Panc1 (cell line): ENCODE measurements at regions not wholly inside any gene's neighbourhood (a gene's known extent, or its start where the extent isn't known, plus 50 kb on each side); places are given as distances from the start of the nearest gene placed in this dataset.

Experiments used
- ATAC-seq: fragments of 200-7000 bp; cut with Tn5 transposase; 2 replicates; pipeline ENCODE4 v1.9.1; 2020; ENCODE audit warnings: mild to moderate bottlenecking, moderate library complexity
- BruUV-seq: library from RNA; stranded (reverse); fragments of 400-500 nt; replicated peaks from 2 replicates; lab custom pipeline; 2021; lab: Mats Ljungman, UMichigan
- CTCF ChIA-PET: fragments of 300-600 bp; sonication (Branson Sonifier 250); formaldehyde crosslinking; loops from one replicate; lab custom pipeline; 2022; ENCODE audit warnings: antibody characterized with exemption; lab: Charles Lee
- POLR2A ChIA-PET: fragments of 300-600 bp; sonication (Branson Sonifier 250); formaldehyde crosslinking; loops from one replicate; lab custom pipeline; 2022; ENCODE audit warnings: antibody characterized with exemption; lab: Charles Lee
- DNase-seq: peaks from one replicate; pipeline ENCODE4 v3.0.0-alpha.2; 2010; ENCODE audit warnings: low read depth, low spot score
- H3K27ac ChIP-seq: 2 replicates; pipeline ENCODE4 v1.5.1; 2011; ENCODE audit warnings: mild to moderate bottlenecking, low read length, inconsistent platforms
- H3K27me3 ChIP-seq: fragments of 200-500 bp; sonication (Bioruptor generic); 2 replicates; pipeline ENCODE4 v1.6.0; 2014; ENCODE audit warnings: low read length, inconsistent platforms; ENCODE audit not compliant: control insufficient read depth, insufficient read depth
- H3K36me3 ChIP-seq: fragments of 200-500 bp; sonication (Bioruptor generic); 2 replicates; pipeline ENCODE4 v1.5.1; 2014; ENCODE audit warnings: inconsistent platforms, mild to moderate bottlenecking, low read length, moderate library complexity; ENCODE audit not compliant: control insufficient read depth, insufficient read depth
- H3K4me1 ChIP-seq: 2 replicates; pipeline ENCODE4 v1.5.1; 2011; ENCODE audit warnings: inconsistent platforms, mild to moderate bottlenecking, low read length, moderate library complexity; ENCODE audit not compliant: control insufficient read depth, insufficient read depth
- H3K4me3 ChIP-seq, 2 experiments: 2 replicates each; pipeline ENCODE4 v1.5.1; 2011 to 2012; ENCODE audit warnings: low read depth in 2 of 2, low read length in 2 of 2, mild to moderate bottlenecking in 2 of 2, inconsistent platforms in 1 of 2, moderate library complexity in 1 of 2
- H3K9me3 ChIP-seq: fragments of 200-500 bp; sonication (Bioruptor generic); 2 replicates; pipeline ENCODE4 v1.5.1; 2014; ENCODE audit warnings: low read depth, mild to moderate bottlenecking, inconsistent platforms, low read length, moderate library complexity; ENCODE audit not compliant: control insufficient read depth, insufficient read depth
- CTCF ChIP-seq: fragments of 450-650 bp; IDR thresholded peaks from 2 replicates; pipeline ENCODE4 v1.5.1; 2017; ENCODE audit warnings: mild to moderate bottlenecking
- POLR2AphosphoS5 ChIP-seq: IDR thresholded peaks from 2 replicates; pipeline ENCODE4 v1.6.1; 2012; ENCODE audit warnings: mild to moderate bottlenecking, low read depth, low read length, moderate library complexity
- REST ChIP-seq, 2 experiments: IDR thresholded peaks; 2 replicates each; pipeline ENCODE4 v1.6.1; 2011 to 2012; ENCODE audit warnings: low read depth in 2 of 2, control low read depth in 1 of 2, low read length in 1 of 2, mild to moderate bottlenecking in 1 of 2, moderate library complexity in 1 of 2; ENCODE audit not compliant: insufficient read depth in 1 of 2
- SIN3A ChIP-seq: IDR thresholded peaks from 2 replicates; pipeline ENCODE4 v1.6.1; 2012; ENCODE audit warnings: low read depth, mild to moderate bottlenecking, low read length, moderate library complexity, borderline replicate concordance; ENCODE audit not compliant: insufficient read depth
- TCF7L2 ChIP-seq: IDR thresholded peaks from 2 replicates; pipeline ENCODE4 v1.6.1; 2011; ENCODE audit warnings: mild to moderate bottlenecking, low read depth, low read length, inconsistent platforms
- in situ Hi-C: cut with HindIII; loops from 2 replicates; pipeline ENCODE4 v1.10.0; 2016; ENCODE audit warnings: low sequenced_read_pairs, low pct_unique_long_range_greater_than_20kb
- intact Hi-C: fragments of 100-400 bp; cut with micrococcal nuclease; formaldehyde crosslinking; loops from one replicate; pipeline ENCODE4 v1.10.0; 2022; ENCODE audit not compliant: unreplicated experiment

GRCh38 chr6:8218861-8219260 lies 116.5 kb upstream of the EEF1E1 start:
- ATAC-seq: no peak
- H3K36me3 ChIP-seq: no peaks in the 10 kb centered on the region
- no peaks in the 10 kb centered on the region for H3K27me3 ChIP-seq
- H3K4me1 ChIP-seq: peaks cover 21% of the 10 kb centered on the region
- H3K27ac ChIP-seq: peak overlapping the region; percentile 81
- in situ Hi-C loops (no loop called here), intact Hi-C loops (loop anchor here (1.0 to 5.0 kb wide), 2 partner anchors 37 to 88 kb away; no protein-coding TSS in a partner anchor)
- DNase-seq: no peak
- no peaks in the 10 kb centered on the region for H3K9me3 ChIP-seq
- ChIA-PET POLR2A (interaction anchor here (0.6 to 1.0 kb wide), 5 partner anchors 9 to 822 kb away, joined by 3 to 6 read pairs (median 4); no protein-coding TSS in a partner anchor), CTCF (interaction anchor here (0.7 to 3.1 kb wide), 4 partner anchors 8 to 88 kb away, joined by 3 to 76 read pairs (median 4); no protein-coding TSS in a partner anchor)
- TF ChIP-seq SIN3A (no peak), TCF7L2 (no peak), POLR2AphosphoS5 (no peak), CTCF (no peak), REST (IDR thresholded peaks at IDR 0.05; ENCODE audit: insufficient read depth in 1 of 2, low read depth in 2 of 2, low read length in 1 of 2) (no peak)
- H3K4me3 ChIP-seq: no peak overlapping the region
- no TSS peak for BruUV-seq

GRCh38 chr6:8215631-8216030 lies 113.3 kb upstream of the EEF1E1 start:
- CTCF ChIA-PET: no interaction called here
- ATAC-seq: peak; percentile 57; the same call in 1 of the 2 replicates
- peak overlapping the region; percentile 70; the same call in 1 of the 2 replicates for H3K27ac ChIP-seq
- no peaks in the 10 kb centered on the region for H3K27me3 ChIP-seq
- no peaks in the 10 kb centered on the region for H3K9me3 ChIP-seq
- H3K4me1 ChIP-seq: peaks cover 21% of the 10 kb centered on the region
- no peak overlapping the region for H3K4me3 ChIP-seq
- no peaks in the 10 kb centered on the region for H3K36me3 ChIP-seq
- intact Hi-C loops (loop anchor here (5.0 kb wide), 1 partner anchor 33 kb away; no protein-coding TSS in a partner anchor), in situ Hi-C loops (no loop called here)
- TF ChIP-seq CTCF (no peak), TCF7L2 (no peak), POLR2AphosphoS5 (no peak), SIN3A (no peak), REST (IDR thresholded peaks at IDR 0.05; ENCODE audit: insufficient read depth in 1 of 2, low read depth in 2 of 2, low read length in 1 of 2) (no peak)
- POLR2A ChIA-PET: no interaction called here
- DNase-seq: no peak
- no TSS peak for BruUV-seq
